Neural progenitor cell (in vitro differentiated cells): ENCODE measurements at regions not wholly inside any gene's neighbourhood (a gene's known extent, or its start where the extent isn't known, plus 50 kb on each side); places are given as distances from the start of the nearest gene placed in this dataset.

Source experiments
- CTCF ChIP-seq: fragments of 200-600 bp; sonication (generic); IDR thresholded peaks from 2 replicates; pipeline ENCODE4 v1.5.1; 2017; ENCODE audit warnings: antibody characterized with exemption, mild to moderate bottlenecking
- EZH2phosphoT487 ChIP-seq: fragments of 200-600 bp; sonication (generic); IDR thresholded peaks from 2 replicates; pipeline ENCODE4 v1.6.1; 2017; ENCODE audit warnings: antibody characterized with exemption

DNA sequence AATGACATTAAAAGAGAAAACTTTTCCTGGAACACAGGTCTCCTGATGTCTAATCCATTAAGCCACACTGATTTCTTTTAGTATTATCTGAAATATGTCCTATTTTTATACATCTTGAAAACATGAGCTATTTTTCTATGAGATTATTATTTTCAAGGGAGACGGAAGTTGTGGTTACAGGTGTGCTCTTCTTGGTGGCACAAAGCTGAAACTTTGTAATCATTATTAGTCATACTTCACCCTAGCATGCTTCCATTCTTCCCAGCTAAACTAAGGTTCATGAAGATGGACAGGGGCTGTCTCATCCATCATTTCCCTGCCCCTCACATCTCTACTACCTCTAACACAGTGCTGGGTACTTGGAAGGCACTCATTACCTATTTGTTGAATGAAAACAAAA, 85.6 kb upstream of the POU1F1 start:
- TF ChIP-seq CTCF (no peak), EZH2phosphoT487 (no peak)
